ENCODE measurements at regions not wholly inside any gene's neighbourhood (a gene's known extent, or its start where the extent isn't known, plus 50 kb on each side); places are given as distances from the start of the nearest gene placed in this dataset.

DNA sequence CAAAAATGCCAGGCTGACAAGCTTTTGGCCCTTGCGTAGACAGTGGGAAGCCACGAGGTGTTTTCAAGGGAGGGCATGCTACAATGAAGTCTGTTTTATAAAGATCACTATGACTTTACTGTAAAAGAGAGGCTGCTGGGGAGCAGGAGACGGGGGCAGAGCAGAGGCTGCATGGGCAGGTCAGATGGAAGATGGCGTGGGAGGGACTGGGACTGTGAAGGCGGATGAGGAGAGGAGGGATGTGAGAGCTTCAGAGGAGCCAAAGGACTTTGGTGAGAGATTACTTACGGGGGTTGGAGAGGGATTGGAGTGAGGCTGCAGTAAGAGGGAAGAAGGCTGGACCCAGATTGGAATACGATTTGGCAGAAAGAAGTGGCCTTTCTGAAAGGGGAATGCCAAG, 86.6 kb upstream of the PCBD1 start:
- H3K4me3 Mint-ChIP-seq: no peak overlapping the region
- TF ChIP-seq, protein P1, sequence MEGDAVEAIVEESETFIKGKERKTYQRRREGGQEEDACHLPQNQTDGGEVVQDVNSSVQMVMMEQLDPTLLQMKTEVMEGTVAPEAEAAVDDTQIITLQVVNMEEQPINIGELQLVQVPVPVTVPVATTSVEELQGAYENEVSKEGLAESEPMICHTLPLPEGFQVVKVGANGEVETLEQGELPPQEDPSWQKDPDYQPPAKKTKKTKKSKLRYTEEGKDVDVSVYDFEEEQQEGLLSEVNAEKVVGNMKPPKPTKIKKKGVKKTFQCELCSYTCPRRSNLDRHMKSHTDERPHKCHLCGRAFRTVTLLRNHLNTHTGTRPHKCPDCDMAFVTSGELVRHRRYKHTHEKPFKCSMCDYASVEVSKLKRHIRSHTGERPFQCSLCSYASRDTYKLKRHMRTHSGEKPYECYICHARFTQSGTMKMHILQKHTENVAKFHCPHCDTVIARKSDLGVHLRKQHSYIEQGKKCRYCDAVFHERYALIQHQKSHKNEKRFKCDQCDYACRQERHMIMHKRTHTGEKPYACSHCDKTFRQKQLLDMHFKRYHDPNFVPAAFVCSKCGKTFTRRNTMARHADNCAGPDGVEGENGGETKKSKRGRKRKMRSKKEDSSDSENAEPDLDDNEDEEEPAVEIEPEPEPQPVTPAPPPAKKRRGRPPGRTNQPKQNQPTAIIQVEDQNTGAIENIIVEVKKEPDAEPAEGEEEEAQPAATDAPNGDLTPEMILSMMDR (IDR thresholded peaks at IDR 0.05; ENCODE audit: unreplicated experiment in 3 of 3): no peak
- H3K9me3 Mint-ChIP-seq: peaks cover 26% of the 10 kb centered on the region
- peaks cover 8% of the 10 kb centered on the region for H3K27me3 Mint-ChIP-seq (ENCODE audit: low read depth)
- no peaks in the 10 kb centered on the region for H3K36me3 Mint-ChIP-seq (ENCODE audit: low read depth)
- no peaks in the 10 kb centered on the region for H3K4me1 Mint-ChIP-seq
- H3K27ac Mint-ChIP-seq: no peak overlapping the region

DNA sequence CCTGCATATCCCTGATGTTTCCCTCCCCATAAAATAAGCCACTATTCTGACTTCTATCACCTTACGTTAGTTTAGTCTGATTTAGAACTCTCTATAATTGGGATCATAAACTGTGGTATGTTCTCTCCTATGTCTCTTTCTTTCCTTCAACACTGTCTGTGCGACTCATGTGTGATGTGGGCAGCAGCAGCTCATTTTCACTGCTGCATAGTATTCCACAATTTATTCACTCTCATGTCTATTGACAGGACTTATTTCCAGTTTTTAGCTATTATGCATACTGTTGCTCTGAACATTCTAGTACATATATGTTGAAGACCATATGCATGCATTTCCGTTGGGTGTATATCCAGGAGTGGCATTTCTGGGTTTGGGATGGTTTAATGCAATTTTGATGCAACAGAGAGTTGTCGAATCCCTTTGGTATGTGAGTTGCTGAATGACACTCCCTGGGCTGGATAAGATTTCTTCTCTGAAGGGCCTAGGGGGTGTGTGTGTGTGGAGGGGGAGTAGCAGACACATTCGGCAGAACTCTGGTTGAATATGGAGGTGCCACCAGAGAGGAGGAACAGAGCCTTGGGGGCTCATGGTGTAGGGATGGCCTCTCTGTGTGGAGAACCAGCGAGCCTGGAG, 87.8 kb upstream of the PCBD1 start:
- no peaks in the 10 kb centered on the region for H3K36me3 Mint-ChIP-seq (ENCODE audit: low read depth)
- peaks cover 8% of the 10 kb centered on the region for H3K27me3 Mint-ChIP-seq (ENCODE audit: low read depth)
- TF ChIP-seq, protein P1 (IDR thresholded peaks at IDR 0.05; ENCODE audit: unreplicated experiment in 3 of 3): no peak
- H3K4me3 Mint-ChIP-seq: no peak overlapping the region
- peaks cover 20% of the 10 kb centered on the region for H3K9me3 Mint-ChIP-seq
- no peak overlapping the region for H3K27ac Mint-ChIP-seq
- no peaks in the 10 kb centered on the region for H3K4me1 Mint-ChIP-seq

DNA sequence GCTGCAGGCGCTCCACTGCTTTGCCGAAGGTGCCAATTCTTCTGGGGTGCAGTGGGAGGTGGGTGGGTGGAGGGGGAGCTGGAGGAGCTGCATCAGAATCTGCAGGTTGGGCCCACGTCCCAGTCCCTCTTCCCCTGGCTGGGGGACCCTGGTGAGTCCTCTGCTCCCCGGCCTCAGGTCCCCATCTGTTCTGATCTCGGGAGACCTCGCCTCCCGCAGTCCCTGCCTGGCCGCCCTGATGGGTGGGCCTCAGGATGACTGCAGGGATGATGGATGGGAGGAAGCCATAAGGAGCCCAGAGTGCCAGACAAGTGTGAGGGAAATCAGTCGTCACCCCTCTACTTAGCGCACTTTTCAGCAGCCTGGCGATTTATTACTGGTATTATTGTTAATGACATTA, 89.3 kb upstream of the PCBD1 start:
- Mint-ChIP-seq H3K4me3 (no peak overlapping the region), H3K27me3 (ENCODE audit: low read depth) (peaks cover 15% of the 10 kb centered on the region), H3K27ac (no peak overlapping the region), H3K4me1 (no peaks in the 10 kb centered on the region), H3K9me3 (peaks cover 11% of the 10 kb centered on the region), H3K36me3 (ENCODE audit: low read depth) (no peaks in the 10 kb centered on the region)
- TF ChIP-seq, protein P1 (IDR thresholded peaks at IDR 0.05; ENCODE audit: unreplicated experiment in 3 of 3): no peak

DNA sequence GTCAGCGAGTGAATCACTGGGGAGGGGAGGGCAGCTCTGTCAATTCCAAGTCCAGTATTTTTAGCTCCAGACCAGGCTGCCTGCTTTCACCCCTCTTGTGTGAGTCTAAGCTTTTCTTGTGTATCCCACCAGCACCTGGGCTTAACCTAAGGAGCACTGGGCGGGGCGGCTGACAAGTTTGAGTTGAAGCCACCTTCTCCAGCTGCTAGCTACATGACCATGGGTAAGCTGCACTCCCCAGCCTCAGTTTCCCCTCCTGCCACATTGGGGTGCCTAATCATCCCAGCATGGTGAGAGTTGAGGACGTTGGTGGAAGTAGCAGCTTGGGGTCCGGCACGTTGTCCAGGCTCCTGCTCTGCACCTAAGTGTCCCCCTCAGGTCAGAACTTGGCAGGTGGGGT, 89.8 kb upstream of the PCBD1 start:
- TF ChIP-seq, protein P1 (IDR thresholded peaks at IDR 0.05; ENCODE audit: unreplicated experiment in 3 of 3): no peak
- Mint-ChIP-seq H3K4me3 (no peak overlapping the region), H3K36me3 (ENCODE audit: low read depth) (no peaks in the 10 kb centered on the region), H3K27me3 (ENCODE audit: low read depth) (peaks cover 20% of the 10 kb centered on the region), H3K27ac (no peak overlapping the region), H3K4me1 (no peaks in the 10 kb centered on the region), H3K9me3 (peaks cover 8% of the 10 kb centered on the region)

DNA sequence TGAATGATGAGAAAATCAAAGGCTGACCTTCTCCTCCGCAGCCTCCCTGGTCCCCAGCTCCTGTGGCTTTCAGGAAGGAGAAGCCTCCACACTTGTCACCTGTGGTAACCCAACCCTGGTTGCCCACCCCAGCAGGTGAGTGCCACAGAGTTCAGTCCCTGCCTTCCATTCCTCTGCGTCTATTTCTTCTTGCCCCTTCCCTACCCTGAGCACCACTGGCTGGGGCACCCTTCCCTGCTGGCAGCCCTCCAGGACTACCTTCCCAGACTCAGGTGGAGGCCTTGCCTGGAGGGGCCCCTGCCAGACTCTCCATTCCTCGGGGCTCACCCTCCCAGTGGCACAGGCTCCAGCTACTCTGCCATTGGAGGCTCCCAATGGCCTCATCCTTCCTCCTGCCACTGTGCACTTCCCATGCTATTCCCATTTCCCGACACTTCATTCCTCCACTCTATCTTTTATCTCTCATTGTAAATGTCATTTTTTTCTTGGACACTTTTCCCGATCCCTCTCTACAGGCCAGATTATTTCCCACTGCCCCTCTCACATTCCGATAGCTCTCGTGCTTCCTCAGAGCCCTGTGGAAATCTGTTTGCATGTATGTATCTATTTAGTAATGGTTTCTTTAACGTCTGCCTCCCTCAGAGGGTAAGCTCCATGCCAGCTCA, 90.6 kb upstream of the PCBD1 start:
- H3K27me3 Mint-ChIP-seq (ENCODE audit: low read depth): peaks cover 24% of the 10 kb centered on the region

More for the DNA sequence above, 90.6 kb upstream of the PCBD1 start:
- TF ChIP-seq, protein P1 (IDR thresholded peaks at IDR 0.05; ENCODE audit: unreplicated experiment in 3 of 3): no peak
- H3K4me1 Mint-ChIP-seq: no peaks in the 10 kb centered on the region
- H3K4me3 Mint-ChIP-seq: no peak overlapping the region
- peaks cover 8% of the 10 kb centered on the region for H3K9me3 Mint-ChIP-seq
- H3K27ac Mint-ChIP-seq: no peak overlapping the region
- no peaks in the 10 kb centered on the region for H3K36me3 Mint-ChIP-seq (ENCODE audit: low read depth)
